ENCODE measurements at regions not wholly inside any gene's neighbourhood (a gene's known extent, or its start where the extent isn't known, plus 50 kb on each side); places are given as distances from the start of the nearest gene placed in this dataset.
"Not testable (repeated sequence)": the region's sequence is repeated elsewhere in the genome, so short reads cannot be mapped to it uniquely, and the experiment has no call there.

GRCh38 chr12:111271674-111272418, 97.0 kb downstream of the PHETA1 start:
- DNase-seq, result no peak

GRCh38 chr12:111270774-111271173, 98.1 kb downstream of the PHETA1 start:
- no peak for DNase-seq

- DNase-seq, result no peak
Measured at GRCh38 chr12:111270239-111270638, 98.7 kb downstream of the PHETA1 start.

DNA sequence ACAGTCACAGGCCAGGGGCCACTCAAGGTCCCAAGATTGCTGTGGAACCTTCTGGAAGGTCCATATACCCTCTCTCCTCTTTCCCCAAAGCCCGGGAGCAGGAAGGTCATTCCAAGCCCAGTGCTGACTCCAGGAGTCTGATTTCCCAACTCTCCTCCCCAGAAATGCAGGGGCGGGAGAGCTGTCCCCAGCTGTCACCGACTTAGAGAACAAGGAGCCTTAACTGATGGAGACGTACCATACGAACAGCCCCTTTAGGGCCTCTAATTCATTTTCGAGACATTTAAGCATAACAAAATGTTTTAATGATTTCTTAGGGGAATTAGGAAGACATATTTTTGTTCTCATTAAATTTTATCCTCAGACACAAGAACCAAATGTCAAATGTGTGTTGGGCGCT, 99.2 kb downstream of the PHETA1 start:
- no peak for DNase-seq

DNA sequence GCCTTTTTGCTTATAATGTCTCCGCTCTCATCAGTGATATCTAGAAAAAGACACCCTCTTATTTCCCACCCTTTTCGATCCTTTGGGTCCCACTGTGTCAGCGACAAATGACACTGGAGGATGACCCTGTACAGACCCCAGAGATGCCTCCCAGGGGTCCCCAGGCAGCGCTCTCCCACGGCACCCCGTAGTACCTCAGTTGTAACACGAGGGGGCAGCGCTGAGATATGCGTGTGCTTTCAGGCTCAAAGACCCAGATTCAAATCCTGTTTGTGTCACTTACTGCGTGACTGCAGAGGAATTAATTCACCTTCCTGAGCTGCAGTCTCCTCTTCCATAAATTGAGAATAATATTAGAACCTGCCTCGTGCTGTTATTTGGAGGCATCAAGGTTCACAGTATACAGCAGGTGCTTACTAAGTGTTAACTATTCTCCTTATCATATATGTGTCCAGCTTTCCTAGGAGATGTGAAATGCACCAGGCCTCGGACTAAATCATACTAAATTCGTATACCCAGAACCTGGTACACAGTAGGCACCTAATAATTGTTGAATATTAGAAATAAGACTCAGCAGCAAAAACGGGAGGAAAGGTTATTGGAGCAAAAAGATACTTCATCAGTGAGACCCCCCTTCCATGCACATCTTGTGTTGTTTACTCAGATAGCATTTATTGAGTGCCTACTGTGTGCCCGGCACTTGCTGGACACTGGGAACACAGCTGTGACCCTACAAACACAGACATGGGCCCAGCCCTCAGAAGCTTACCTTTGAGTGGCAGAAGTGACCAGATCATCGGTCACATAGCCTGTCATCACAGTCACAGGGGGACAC, 99.9 kb downstream of the PHETA1 start:
- no peak for DNase-seq

DNA sequence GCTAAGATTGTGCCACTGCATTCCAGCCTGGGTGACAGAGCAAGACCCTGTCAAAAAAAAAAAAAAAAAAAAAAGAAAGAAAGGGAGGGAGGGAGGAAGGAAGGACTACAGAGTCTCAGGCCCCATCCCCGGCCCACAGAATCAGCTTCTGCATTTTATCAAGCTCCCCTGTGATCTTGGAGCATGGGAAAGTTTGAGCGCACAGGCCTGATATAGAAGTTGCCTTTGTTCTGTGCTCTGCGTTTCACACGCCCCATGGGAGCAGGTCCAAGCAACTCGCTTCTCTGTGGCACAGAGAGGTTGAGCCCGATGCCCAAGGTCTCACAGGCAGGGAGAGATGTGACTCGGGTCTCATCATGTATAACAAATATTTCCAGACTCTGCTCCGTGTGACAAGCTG, 101.8 kb downstream of the PHETA1 start:
- DNase-seq, result no peak

DNA sequence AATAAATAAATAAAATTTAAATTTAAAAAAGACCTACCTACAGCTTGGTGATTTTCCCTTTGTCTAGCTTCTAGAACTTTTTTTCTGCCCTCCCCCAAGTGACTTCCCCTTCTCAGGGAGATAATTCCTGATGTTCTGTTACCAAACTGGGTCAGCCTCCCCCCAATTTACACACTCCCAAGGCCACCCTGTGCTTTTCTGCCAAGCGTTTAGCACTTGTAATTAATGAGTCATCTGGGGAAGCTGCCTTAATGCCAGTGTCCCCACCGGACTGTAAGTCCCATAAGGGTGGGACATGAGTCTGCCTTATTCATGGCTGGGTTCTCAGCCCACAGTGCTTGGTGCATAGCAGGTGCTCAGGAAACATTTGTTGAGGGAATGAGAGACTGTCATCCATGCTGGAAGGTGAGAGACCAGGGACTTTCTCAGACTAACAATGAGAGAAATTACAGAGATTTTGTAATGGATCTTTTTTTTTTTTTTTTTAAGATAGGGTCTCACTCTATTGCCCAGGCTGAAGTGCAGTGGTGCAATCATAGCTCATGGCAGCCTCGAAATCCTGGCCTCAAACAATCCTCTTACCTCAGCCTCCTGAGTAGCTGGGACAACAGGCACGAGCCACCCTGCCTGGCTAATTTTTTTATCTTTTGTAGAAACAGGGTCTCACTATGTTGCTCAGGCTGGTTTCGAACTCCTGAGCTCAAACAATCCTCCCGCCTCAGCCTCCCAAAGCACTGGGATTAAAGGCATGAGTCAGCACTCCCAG, 106.8 kb downstream of the PHETA1 start:
- DNase-seq, result no peak

GRCh38 chr12:111260732-111261131, 108.2 kb downstream of the PHETA1 start:
- no peak for DNase-seq

- DNase-seq, result no peak
Measured at GRCh38 chr12:111259231-111259630, 109.7 kb downstream of the PHETA1 start.

GRCh38 chr12:111258081-111258480, 110.8 kb downstream of the PHETA1 start:
- DNase-seq, result not testable (repeated sequence)

GRCh38 chr12:111257435-111257902, 111.4 kb downstream of the PHETA1 start:
- no peak for DNase-seq

GRCh38 chr12:111256629-111257434, 112.1 kb downstream of the PHETA1 start:
- DNase-seq, result no peak

DNA sequence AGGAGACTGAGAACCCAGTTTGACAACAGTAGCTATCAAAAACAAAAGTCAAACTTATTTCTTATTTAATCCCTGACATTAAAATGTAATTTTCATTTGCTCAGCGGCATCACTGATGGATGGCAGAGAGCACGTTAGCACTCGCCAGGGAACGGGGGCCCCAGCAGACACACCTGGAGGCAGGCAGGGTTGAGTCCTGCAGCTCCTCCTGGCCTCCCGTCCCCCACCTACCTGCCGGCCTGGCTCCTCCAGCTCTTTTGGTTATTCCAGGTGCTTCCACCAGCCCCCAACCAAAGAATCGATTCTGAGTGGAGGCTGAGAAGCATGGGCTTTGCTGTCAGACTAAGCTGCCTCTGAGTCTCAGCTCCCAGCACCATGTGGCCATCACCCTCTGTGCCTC, 113.6 kb downstream of the PHETA1 start:
- DNase-seq, result no peak

- DNase-seq, result no peak
Measured at GRCh38 chr12:111254106-111254505, 114.8 kb downstream of the PHETA1 start.

GRCh38 chr12:111253213-111253612, 115.7 kb downstream of the PHETA1 start:
- no peak for DNase-seq

DNA sequence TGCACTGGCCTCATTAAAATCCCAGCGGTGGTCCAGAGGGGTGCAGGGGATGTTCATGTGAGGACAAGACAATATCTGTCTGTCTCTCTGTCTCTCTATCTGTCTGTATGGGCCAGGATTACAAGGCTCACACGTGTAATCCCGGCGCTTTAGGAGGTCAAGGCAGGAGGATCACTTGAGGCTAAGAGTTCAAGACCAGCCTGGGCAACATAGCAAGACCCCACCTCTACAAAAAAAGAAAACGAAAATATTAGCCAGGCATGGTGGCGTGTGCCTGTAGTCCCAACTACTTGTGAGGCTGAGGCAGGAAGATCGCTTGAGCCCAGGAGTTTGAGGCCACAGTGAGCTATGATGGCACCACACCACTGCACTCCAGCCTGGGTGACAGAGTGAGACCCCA, 117.1 kb downstream of the PHETA1 start:
- no peak for DNase-seq

DNA sequence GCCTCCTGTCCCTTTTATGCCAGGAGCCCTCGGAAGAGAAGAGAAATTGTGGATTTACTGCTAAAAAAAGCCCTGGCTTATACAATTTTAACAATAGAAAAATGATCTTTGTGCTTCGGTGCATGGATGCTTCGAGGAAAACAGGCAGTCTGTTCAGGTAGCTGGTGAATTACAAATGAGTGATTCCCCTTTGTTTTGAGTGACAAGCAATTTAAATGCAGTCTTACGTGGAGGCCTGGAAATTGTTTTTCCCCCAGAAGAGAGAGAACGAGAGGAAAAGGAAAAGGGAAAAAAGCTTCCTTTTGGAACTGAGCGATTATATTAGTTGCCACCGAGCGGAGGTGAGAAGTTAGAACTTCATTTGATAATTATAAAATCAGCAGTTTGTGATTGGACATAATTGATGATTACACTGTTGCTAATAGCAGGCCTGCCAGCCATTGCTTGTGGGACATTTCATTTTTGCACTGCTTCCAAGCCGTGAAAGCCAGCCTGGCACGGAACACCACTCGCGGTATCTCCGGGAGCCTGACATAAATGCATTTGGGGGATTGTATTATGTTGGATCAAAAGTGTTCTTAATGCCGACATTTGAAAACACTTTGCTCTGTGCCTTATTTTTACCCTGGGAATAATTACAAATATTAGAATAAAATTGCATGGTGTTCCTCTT, 117.7 kb downstream of the PHETA1 start:
- no peak for DNase-seq

- DNase-seq, result no peak
Measured at GRCh38 chr12:111250251-111250881, 118.5 kb downstream of the PHETA1 start.

DNA sequence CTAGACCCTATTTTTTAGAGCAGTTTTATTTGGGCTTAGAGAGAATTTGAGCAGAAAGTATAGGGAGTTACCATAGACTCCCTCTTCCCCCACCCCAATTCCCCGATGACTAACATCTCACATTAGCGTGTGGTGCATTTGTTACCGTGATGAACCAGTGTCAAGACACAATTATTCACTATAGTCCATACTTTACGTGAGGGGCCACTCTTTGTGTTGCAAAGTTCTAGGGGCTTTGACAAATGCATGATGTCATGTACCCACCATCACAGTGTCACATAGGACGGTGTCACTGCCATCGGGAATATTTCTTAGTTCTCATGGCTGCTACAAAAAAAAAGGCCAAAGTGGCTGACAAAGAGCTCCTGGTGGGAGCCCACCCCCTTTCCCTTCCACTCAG, 119.1 kb downstream of the PHETA1 start:
- DNase-seq, result no peak

- no peak for DNase-seq
Measured at GRCh38 chr12:111249018-111249370, 119.9 kb downstream of the PHETA1 start.

GRCh38 chr12:111248236-111249017, 120.5 kb downstream of the PHETA1 start:
- DNase-seq, result no peak
